ENCODE measurements at regions not wholly inside any gene's neighbourhood (a gene's known extent, or its start where the extent isn't known, plus 50 kb on each side); places are given as distances from the start of the nearest gene placed in this dataset.
A peak's percentile ranks its signal among the peaks of the same experiment; 100 is the strongest.

DNA sequence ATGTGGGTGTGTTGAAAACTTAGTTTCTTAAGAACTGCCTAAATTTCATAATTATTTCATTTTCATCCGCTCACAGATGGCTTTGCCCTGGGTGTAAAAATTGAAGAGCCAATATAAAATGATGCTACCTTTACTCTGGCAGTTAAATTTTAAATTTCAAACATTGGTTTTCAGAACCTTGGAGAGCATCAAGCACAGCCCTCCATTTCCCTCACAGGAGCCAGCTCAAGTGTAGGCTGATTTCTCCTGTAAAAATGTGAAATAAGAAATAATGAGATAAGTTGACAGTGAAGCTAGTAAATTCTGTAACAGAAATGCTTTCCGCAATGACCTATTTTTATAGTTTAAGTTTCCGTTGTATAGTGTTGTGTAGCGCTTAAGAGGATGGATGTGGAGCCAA, 53.9 kb upstream of the AKT3 start:
- TF ChIP-seq FOS (IDR thresholded peaks at IDR 0.05; ENCODE audit: low read depth, low read length) (no peak), MXI1 (IDR thresholded peaks at IDR 0.05; ENCODE audit: borderline replicate concordance, low read depth, low read length) (no peak), MAFK (IDR thresholded peaks at IDR 0.05; ENCODE audit: low read depth, low read length) (no peak), RAD21 (IDR thresholded peaks at IDR 0.05; ENCODE audit: low read length) (no peak), RCOR1 (IDR thresholded peaks at IDR 0.05; ENCODE audit: insufficient replicate concordance, low read length) (no peak), SMC3 (IDR thresholded peaks at IDR 0.05; ENCODE audit: low read depth, low read length) (no peak), POLR2A (IDR thresholded peaks at IDR 0.05; ENCODE audit: low read depth, low read length) (no peak), CEBPB (IDR thresholded peaks at IDR 0.05; ENCODE audit: low read depth, low read length) (no peak), RFX5 (IDR thresholded peaks at IDR 0.05; ENCODE audit: low read depth, low read length) (no peak), MAZ (IDR thresholded peaks at IDR 0.05; ENCODE audit: borderline replicate concordance, low read depth, low read length) (no peak), BHLHE40 (IDR thresholded peaks at IDR 0.05; ENCODE audit: low read depth, low read length) (no peak), NFE2L2 (IDR thresholded peaks at IDR 0.05; ENCODE audit: low read depth, low read length) (no peak)
- TF ChIP-seq, protein P1, sequence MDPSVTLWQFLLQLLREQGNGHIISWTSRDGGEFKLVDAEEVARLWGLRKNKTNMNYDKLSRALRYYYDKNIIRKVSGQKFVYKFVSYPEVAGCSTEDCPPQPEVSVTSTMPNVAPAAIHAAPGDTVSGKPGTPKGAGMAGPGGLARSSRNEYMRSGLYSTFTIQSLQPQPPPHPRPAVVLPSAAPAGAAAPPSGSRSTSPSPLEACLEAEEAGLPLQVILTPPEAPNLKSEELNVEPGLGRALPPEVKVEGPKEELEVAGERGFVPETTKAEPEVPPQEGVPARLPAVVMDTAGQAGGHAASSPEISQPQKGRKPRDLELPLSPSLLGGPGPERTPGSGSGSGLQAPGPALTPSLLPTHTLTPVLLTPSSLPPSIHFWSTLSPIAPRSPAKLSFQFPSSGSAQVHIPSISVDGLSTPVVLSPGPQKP (IDR thresholded peaks at IDR 0.05; ENCODE audit: borderline replicate concordance, low read depth, low read length), result no peak
- TF ChIP-seq, protein P2, sequence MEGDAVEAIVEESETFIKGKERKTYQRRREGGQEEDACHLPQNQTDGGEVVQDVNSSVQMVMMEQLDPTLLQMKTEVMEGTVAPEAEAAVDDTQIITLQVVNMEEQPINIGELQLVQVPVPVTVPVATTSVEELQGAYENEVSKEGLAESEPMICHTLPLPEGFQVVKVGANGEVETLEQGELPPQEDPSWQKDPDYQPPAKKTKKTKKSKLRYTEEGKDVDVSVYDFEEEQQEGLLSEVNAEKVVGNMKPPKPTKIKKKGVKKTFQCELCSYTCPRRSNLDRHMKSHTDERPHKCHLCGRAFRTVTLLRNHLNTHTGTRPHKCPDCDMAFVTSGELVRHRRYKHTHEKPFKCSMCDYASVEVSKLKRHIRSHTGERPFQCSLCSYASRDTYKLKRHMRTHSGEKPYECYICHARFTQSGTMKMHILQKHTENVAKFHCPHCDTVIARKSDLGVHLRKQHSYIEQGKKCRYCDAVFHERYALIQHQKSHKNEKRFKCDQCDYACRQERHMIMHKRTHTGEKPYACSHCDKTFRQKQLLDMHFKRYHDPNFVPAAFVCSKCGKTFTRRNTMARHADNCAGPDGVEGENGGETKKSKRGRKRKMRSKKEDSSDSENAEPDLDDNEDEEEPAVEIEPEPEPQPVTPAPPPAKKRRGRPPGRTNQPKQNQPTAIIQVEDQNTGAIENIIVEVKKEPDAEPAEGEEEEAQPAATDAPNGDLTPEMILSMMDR (conservative IDR thresholded peaks at IDR 0.05; ENCODE audit: low read depth, low read length), result no peak
- TF ChIP-seq, protein P3, sequence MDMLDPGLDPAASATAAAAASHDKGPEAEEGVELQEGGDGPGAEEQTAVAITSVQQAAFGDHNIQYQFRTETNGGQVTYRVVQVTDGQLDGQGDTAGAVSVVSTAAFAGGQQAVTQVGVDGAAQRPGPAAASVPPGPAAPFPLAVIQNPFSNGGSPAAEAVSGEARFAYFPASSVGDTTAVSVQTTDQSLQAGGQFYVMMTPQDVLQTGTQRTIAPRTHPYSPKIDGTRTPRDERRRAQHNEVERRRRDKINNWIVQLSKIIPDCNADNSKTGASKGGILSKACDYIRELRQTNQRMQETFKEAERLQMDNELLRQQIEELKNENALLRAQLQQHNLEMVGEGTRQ (IDR thresholded peaks at IDR 0.05; ENCODE audit: low read depth, low read length), result no peak
- peak; percentile 44 for DNase-seq
- in situ Hi-C loops (cut with MboI; ENCODE audit: low sequenced_read_pairs), result no loop called here
- Histone ChIP-seq H3K18ac (ENCODE audit: low read depth, low read length) (no peak overlapping the region), H3K9ac (ENCODE audit: low read depth, low read length) (no peak overlapping the region), H3K4ac (ENCODE audit: low read depth, low read length) (no peak overlapping the region), H3K4me3 (ENCODE audit: insufficient read depth, low read depth, low read length) (no peak overlapping the region), H3K9me3 (ENCODE audit: control insufficient read depth, insufficient read depth, low read length) (no peaks in the 10 kb centered on the region), H4K8ac (ENCODE audit: low read depth in 2 of 2, low read length in 2 of 2) (no peak overlapping the region), H3K4me1 (ENCODE audit: control insufficient read depth, insufficient read depth, low read length) (no peaks in the 10 kb centered on the region), H3K36me3 (ENCODE audit: control insufficient read depth, insufficient read depth, low read length) (no peaks in the 10 kb centered on the region), H3K23ac (ENCODE audit: low read depth, low read length) (no peak overlapping the region), H2BK5ac (ENCODE audit: low read depth, low read length, poor library complexity, severe bottlenecking) (no peak overlapping the region), H4K20me1 (ENCODE audit: insufficient read depth, low read length) (no peaks in the 10 kb centered on the region), H2BK20ac (ENCODE audit: low read depth, low read length) (no peak overlapping the region), H4K91ac (ENCODE audit: insufficient read depth, low read depth, low read length) (no peak overlapping the region), H2AK9ac (replicated peaks; ENCODE audit: low read depth, low read length, poor library complexity) (no peak overlapping the region), H2BK120ac (ENCODE audit: low read depth, low read length) (no peak overlapping the region), H3K56ac (ENCODE audit: extremely low read depth, insufficient read depth, low read length) (no peak overlapping the region), H3K14ac (replicated peaks; ENCODE audit: low read depth, low read length) (no peak overlapping the region), H4K5ac (ENCODE audit: low read depth, low read length) (no peak overlapping the region), H2AK5ac (ENCODE audit: low read depth, low read length) (no peak overlapping the region), H3K4me2 (ENCODE audit: low read depth, low read length) (no peak overlapping the region), H3K27ac (ENCODE audit: insufficient read depth, low read length) (no peak overlapping the region), H2AFZ (replicated peaks; ENCODE audit: low read length, poor library complexity) (no peak overlapping the region), H3K9me1 (ENCODE audit: insufficient read depth, low read length) (no peaks in the 10 kb centered on the region), H3K27me3 (ENCODE audit: control insufficient read depth, insufficient read depth, low read length) (peaks cover 10% of the 10 kb centered on the region), H2BK15ac (ENCODE audit: low read depth, low read length) (no peak overlapping the region), H3K79me1 (ENCODE audit: low read depth in 1 of 2, low read length in 2 of 2) (no peaks in the 10 kb centered on the region)
- ATAC-seq (ENCODE audit: low read depth), result peak; percentile 69
- POLR2A ChIA-PET (ENCODE audit: unreplicated experiment), result no interaction called here
- no TSS peak for BruUV-seq (replicated peaks)
- dilution Hi-C loops (cut with HindIII; ENCODE audit: low sequenced_read_pairs, unreplicated experiment), result no loop called here
- CTCF ChIA-PET, result no interaction called here
- intact Hi-C loops (cut with micrococcal nuclease), result no loop called here
- no CpG with 5 or more reads among the region's 4 CpGs for WGBS, 2 experiments (ENCODE audit: extremely low coverage in 2 of 2, insufficient read length in 1 of 2)
